Neural progenitor cell (in vitro differentiated cells): ENCODE measurements at regions not wholly inside any gene's neighbourhood (a gene's known extent, or its start where the extent isn't known, plus 50 kb on each side); places are given as distances from the start of the nearest gene placed in this dataset.

ENCODE experiments used
- DNase-seq: peaks from one replicate; pipeline ENCODE4 v3.0.0-alpha.2; 2016; ENCODE audit warnings: low spot score
- H2AFZ ChIP-seq: fragments of 200-600 bp; sonication (generic); replicated peaks from 2 replicates; pipeline ENCODE4 v1.6.1; 2016; ENCODE audit warnings: antibody characterized with exemption
- H3F3A ChIP-seq: fragments of 200-600 bp; sonication (generic); 2 replicates; pipeline ENCODE4 v1.6.1; 2016; ENCODE audit warnings: antibody characterized with exemption, low read depth
- H3K27ac ChIP-seq: fragments of 200-600 bp; sonication (generic); 2 replicates; pipeline ENCODE4 v1.5.1; 2016; ENCODE audit warnings: mild to moderate bottlenecking
- H3K27me3 ChIP-seq: fragments of 200-600 bp; sonication (generic); 2 replicates; pipeline ENCODE4 v1.6.1; 2016; ENCODE audit warnings: mild to moderate bottlenecking, moderate library complexity
- H3K36me3 ChIP-seq: fragments of 200-600 bp; sonication (generic); 2 replicates; pipeline ENCODE4 v1.5.1; 2016
- H3K4me1 ChIP-seq: fragments of 200-600 bp; sonication (generic); 2 replicates; pipeline ENCODE4 v1.6.1; 2016; ENCODE audit warnings: mixed run types
- H3K4me2 ChIP-seq: fragments of 200-600 bp; sonication (generic); 2 replicates; pipeline ENCODE4 v1.6.1; 2016
- H3K4me3 ChIP-seq: fragments of 200-600 bp; sonication (generic); 2 replicates; pipeline ENCODE4 v1.5.1; 2016
- H3K79me2 ChIP-seq: fragments of 200-600 bp; sonication (generic); 2 replicates; pipeline ENCODE4 v1.6.1; 2016; ENCODE audit warnings: low read depth
- H3K9ac ChIP-seq: fragments of 200-600 bp; sonication (generic); 2 replicates; pipeline ENCODE4 v1.6.1; 2016
- H3K9me3 ChIP-seq: fragments of 200-600 bp; sonication (generic); 2 replicates; pipeline ENCODE4 v1.5.1; 2016; ENCODE audit warnings: low read depth
- H4K20me1 ChIP-seq: fragments of 200-600 bp; sonication (generic); 2 replicates; pipeline ENCODE4 v1.6.1; 2016; ENCODE audit warnings: low read depth
- H3K27ac Mint-ChIP-seq: 3 replicates; pipeline ENCODE4 v1.8.0; 2021; ENCODE audit warnings: mixed read lengths
- H3K27me3 Mint-ChIP-seq: 2 replicates; pipeline ENCODE4 v1.8.0; 2022; ENCODE audit warnings: low read depth, mild to moderate bottlenecking, inconsistent platforms, moderate library complexity, mixed read lengths; ENCODE audit not compliant: insufficient read depth
- H3K36me3 Mint-ChIP-seq: 3 replicates; pipeline ENCODE4 v1.8.0; 2021; ENCODE audit warnings: mixed read lengths
- H3K4me1 Mint-ChIP-seq: 3 replicates; pipeline ENCODE4 v1.8.0; 2021; ENCODE audit warnings: mixed read lengths
- H3K4me3 Mint-ChIP-seq: 3 replicates; pipeline ENCODE4 v1.8.0; 2021; ENCODE audit warnings: mild to moderate bottlenecking, moderate library complexity, mixed read lengths
- H3K9me3 Mint-ChIP-seq: 3 replicates; pipeline ENCODE4 v1.8.0; 2020; ENCODE audit warnings: mixed read lengths
- EZH2 ChIP-seq: fragments of 200-600 bp; sonication (generic); IDR thresholded peaks from 2 replicates; pipeline ENCODE4 v1.6.1; 2017; ENCODE audit warnings: antibody characterized with exemption, mild to moderate bottlenecking, moderate library complexity
- EZH2phosphoT487 ChIP-seq: fragments of 200-600 bp; sonication (generic); IDR thresholded peaks from 2 replicates; pipeline ENCODE4 v1.6.1; 2017; ENCODE audit warnings: antibody characterized with exemption
- TF ChIP-seq, protein P1 (sequence below): fragments of 200-600 bp; sonication (generic); IDR thresholded peaks from 2 replicates; pipeline ENCODE4 v1.5.1; 2017; ENCODE audit warnings: antibody characterized with exemption, mild to moderate bottlenecking

DNA sequence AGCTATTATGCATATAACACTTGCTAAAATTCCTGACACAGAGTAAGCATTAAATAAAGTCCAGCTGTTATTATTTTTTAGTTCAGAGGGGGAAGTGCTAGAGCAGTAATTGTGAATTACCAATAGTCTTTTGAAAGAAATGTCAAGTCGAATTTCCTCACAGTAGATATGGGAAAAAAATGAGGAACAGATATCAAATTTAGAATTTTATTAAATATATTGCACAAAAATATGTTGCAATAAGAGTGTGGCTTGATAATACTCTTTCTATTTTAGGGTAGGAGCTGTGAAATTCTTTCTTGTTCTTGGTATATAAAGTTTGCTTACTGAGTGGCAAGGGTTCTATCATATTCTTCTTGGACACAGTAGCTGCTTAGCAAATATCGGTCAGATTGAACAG lies 181.3 kb downstream of the NFKBIZ start:
- Histone ChIP-seq H3K36me3 (no peaks in the 10 kb centered on the region), H2AFZ (no peak overlapping the region), H3K9ac (no peak overlapping the region), H3K4me3 (no peak overlapping the region), H3K4me2 (no peak overlapping the region), H3K79me2 (no peaks in the 10 kb centered on the region), H3K27me3 (no peaks in the 10 kb centered on the region), H3K4me1 (no peaks in the 10 kb centered on the region), H4K20me1 (no peaks in the 10 kb centered on the region), H3F3A (no peaks in the 10 kb centered on the region), H3K27ac (no peak overlapping the region), H3K9me3 (no peaks in the 10 kb centered on the region)
- Mint-ChIP-seq H3K4me1 (no peaks in the 10 kb centered on the region), H3K9me3 (no peaks in the 10 kb centered on the region), H3K27ac (no peak overlapping the region), H3K27me3 (no peaks in the 10 kb centered on the region), H3K36me3 (no peaks in the 10 kb centered on the region), H3K4me3 (no peak overlapping the region)
- DNase-seq = no peak
- TF ChIP-seq EZH2 = no peak

DNA sequence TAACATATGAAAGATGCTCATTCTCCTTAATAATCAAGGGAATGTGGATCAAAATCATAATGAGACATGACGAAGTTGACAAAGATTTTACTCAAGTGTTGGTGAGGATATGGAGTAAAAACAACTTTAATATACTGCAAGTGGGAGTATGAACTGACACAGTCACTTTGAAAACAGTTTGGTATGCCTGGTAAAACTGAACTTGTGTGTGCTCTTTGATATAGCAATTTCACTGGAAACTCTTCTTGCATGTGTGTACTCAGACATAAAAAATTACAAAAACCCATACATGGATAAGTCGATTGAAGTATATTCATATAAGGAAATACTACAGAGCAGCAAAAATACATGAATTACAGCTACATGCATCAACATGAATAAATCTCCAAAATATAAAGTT lies 182.5 kb downstream of the NFKBIZ start:
- Histone ChIP-seq H3K9me3 (no peaks in the 10 kb centered on the region), H3K79me2 (no peaks in the 10 kb centered on the region), H3K27me3 (no peaks in the 10 kb centered on the region), H3K27ac (no peak overlapping the region), H3K4me1 (no peaks in the 10 kb centered on the region), H3K9ac (no peak overlapping the region), H2AFZ (no peak overlapping the region), H4K20me1 (no peaks in the 10 kb centered on the region), H3F3A (no peaks in the 10 kb centered on the region), H3K4me3 (no peak overlapping the region), H3K4me2 (no peak overlapping the region), H3K36me3 (no peaks in the 10 kb centered on the region)
- H3K27ac Mint-ChIP-seq = no peak overlapping the region
- no peaks in the 10 kb centered on the region for H3K9me3 Mint-ChIP-seq
- H3K4me3 Mint-ChIP-seq = no peak overlapping the region
- H3K4me1 Mint-ChIP-seq = no peaks in the 10 kb centered on the region
- TF ChIP-seq EZH2phosphoT487 (no peak), EZH2 (no peak)
- TF ChIP-seq, protein P1, sequence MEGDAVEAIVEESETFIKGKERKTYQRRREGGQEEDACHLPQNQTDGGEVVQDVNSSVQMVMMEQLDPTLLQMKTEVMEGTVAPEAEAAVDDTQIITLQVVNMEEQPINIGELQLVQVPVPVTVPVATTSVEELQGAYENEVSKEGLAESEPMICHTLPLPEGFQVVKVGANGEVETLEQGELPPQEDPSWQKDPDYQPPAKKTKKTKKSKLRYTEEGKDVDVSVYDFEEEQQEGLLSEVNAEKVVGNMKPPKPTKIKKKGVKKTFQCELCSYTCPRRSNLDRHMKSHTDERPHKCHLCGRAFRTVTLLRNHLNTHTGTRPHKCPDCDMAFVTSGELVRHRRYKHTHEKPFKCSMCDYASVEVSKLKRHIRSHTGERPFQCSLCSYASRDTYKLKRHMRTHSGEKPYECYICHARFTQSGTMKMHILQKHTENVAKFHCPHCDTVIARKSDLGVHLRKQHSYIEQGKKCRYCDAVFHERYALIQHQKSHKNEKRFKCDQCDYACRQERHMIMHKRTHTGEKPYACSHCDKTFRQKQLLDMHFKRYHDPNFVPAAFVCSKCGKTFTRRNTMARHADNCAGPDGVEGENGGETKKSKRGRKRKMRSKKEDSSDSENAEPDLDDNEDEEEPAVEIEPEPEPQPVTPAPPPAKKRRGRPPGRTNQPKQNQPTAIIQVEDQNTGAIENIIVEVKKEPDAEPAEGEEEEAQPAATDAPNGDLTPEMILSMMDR = no peak
- no peaks in the 10 kb centered on the region for H3K36me3 Mint-ChIP-seq
- H3K27me3 Mint-ChIP-seq = no peaks in the 10 kb centered on the region
- DNase-seq = no peak

DNA sequence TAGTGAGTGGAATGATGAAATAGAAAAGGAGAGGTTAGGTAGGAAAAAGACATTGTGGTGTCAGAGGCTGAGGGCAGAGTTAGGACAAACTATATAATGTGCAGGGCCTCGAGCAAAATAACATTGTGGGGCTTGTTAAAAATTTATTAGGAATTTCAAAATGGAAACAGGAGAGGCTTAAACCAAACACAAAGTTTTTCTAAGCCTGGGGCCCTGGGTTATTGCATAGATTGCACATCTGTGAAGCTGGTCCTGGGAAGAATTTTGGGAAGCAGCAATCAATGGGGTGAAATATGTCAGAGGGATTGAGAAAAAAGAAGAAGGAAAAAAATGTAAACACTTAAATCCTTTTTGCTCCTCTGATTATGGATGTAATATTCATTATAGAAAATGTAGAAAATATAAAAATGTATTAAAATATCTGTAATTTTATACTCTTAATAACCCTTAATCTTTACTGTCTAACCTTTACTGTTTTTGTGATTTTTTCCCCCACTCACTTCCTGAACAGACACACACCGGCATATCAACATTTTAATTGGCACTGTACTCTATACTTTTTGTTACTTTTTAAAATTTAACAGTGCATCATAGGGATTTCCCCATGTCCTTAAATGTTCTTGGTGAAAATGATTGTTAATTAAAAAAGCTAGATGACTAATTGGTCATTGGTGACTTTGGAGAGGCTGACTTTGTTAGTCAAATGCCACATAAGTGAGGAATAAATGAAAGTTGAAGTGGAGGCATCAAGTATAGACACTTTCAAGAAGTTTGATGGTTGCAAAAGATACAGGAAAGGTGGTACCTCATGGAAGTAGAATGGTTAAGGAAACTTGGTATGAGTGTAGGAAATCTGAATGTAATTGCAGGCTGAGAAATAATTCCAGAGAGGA lies 183.4 kb downstream of the NFKBIZ start:
- H3F3A ChIP-seq = no peaks in the 10 kb centered on the region
- no peak for DNase-seq
- no peaks in the 10 kb centered on the region for H3K27me3 Mint-ChIP-seq
- no peaks in the 10 kb centered on the region for H3K9me3 ChIP-seq
- no peaks in the 10 kb centered on the region for H3K36me3 ChIP-seq
- no peaks in the 10 kb centered on the region for H3K27me3 ChIP-seq
- no peaks in the 10 kb centered on the region for H4K20me1 ChIP-seq
- no peak overlapping the region for H3K4me2 ChIP-seq
- H3K36me3 Mint-ChIP-seq = no peaks in the 10 kb centered on the region
- no peak for TF ChIP-seq EZH2phosphoT487
- no peak for TF ChIP-seq EZH2
- TF ChIP-seq, protein P1 = no peak
- no peak overlapping the region for H2AFZ ChIP-seq
- no peak overlapping the region for H3K4me3 ChIP-seq
- no peaks in the 10 kb centered on the region for H3K79me2 ChIP-seq
- no peaks in the 10 kb centered on the region for H3K4me1 ChIP-seq
- no peaks in the 10 kb centered on the region for H3K9me3 Mint-ChIP-seq
- H3K4me1 Mint-ChIP-seq = no peaks in the 10 kb centered on the region
- no peak overlapping the region for H3K9ac ChIP-seq
- H3K27ac ChIP-seq = no peak overlapping the region
- no peak overlapping the region for H3K27ac Mint-ChIP-seq
- H3K4me3 Mint-ChIP-seq = no peak overlapping the region
